CD14-positive monocyte (primary cell): ENCODE measurements at regions not wholly inside any gene's neighbourhood (a gene's known extent, or its start where the extent isn't known, plus 50 kb on each side); places are given as distances from the start of the nearest gene placed in this dataset.

Experiments
- DNase-seq, 3 donors: peaks; one replicate each; pipeline ENCODE4 v3.0.0-alpha.2; 2011 to 2022
- H2AFZ ChIP-seq: 2 replicates; pipeline ENCODE4 v1.6.0; 2012; ENCODE audit warnings: mild to moderate bottlenecking, low read depth, low read length, inconsistent platforms; ENCODE audit not compliant: insufficient read depth, poor library complexity, severe bottlenecking
- H3K27ac ChIP-seq, 2 donors: 1 replicate in 1 of 2; 2 replicates in 1 of 2; pipeline ENCODE4 v1.5.1; 2012 to 2013; ENCODE audit warnings: low read length in 2 of 2, control low read depth in 1 of 2, inconsistent platforms in 1 of 2, low read depth in 1 of 2, mild to moderate bottlenecking in 1 of 2
- H3K27me3 ChIP-seq, 2 donors: one replicate each; pipeline versions ENCODE4 v1.6.0 to v1.6.1; 2011 to 2013; ENCODE audit warnings: low read length in 2 of 2; ENCODE audit not compliant: control insufficient read depth in 2 of 2, insufficient read depth in 2 of 2
- H3K36me3 ChIP-seq, 2 donors: replicated peaks in 1 of 2; 1 replicate in 1 of 2; 2 replicates in 1 of 2; pipeline versions ENCODE4 v1.5.1 to v1.6.1; 2012 to 2013; ENCODE audit warnings: low read length in 2 of 2, control low read depth in 1 of 2, inconsistent platforms in 1 of 2, mild to moderate bottlenecking in 1 of 2; ENCODE audit not compliant: insufficient read depth in 2 of 2, control insufficient read depth in 1 of 2
- H3K4me1 ChIP-seq, 2 donors: 1 replicate in 1 of 2; 2 replicates in 1 of 2; pipeline versions ENCODE4 v1.5.1 to v1.6.1; 2012 to 2013; ENCODE audit warnings: low read length in 2 of 2, control low read depth in 1 of 2, inconsistent platforms in 1 of 2, mild to moderate bottlenecking in 1 of 2, moderate library complexity in 1 of 2; ENCODE audit not compliant: insufficient read depth in 2 of 2, control insufficient read depth in 1 of 2
- H3K4me2 ChIP-seq: replicated peaks from 2 replicates; pipeline ENCODE3; 2012; ENCODE audit warnings: low read length, moderate library complexity, mild to moderate bottlenecking; ENCODE audit not compliant: poor library complexity, severe bottlenecking; ENCODE audit errors: extremely low read depth
- H3K4me3 ChIP-seq, 3 experiments: fragments of 200-600 bp in 1 of 3; sonication (generic) in 1 of 3; replicated peaks in 1 of 3; 1 replicate in 2 of 3; 2 replicates in 1 of 3; pipeline ENCODE4 v1.5.1; 2011 to 2013; ENCODE audit warnings: low read length in 3 of 3, mild to moderate bottlenecking in 3 of 3, control low read depth in 2 of 3, low read depth in 2 of 3, inconsistent platforms in 1 of 3, moderate library complexity in 1 of 3
- H3K79me2 ChIP-seq: 2 replicates; pipeline ENCODE4 v1.6.0; 2012; ENCODE audit warnings: mild to moderate bottlenecking, control low read depth, inconsistent platforms, low read length, moderate library complexity; ENCODE audit not compliant: insufficient read depth
- H3K9ac ChIP-seq: 2 replicates; pipeline ENCODE4 v1.6.0; 2017; ENCODE audit warnings: low read length, mild to moderate bottlenecking; ENCODE audit not compliant: insufficient read depth, poor library complexity, severe bottlenecking
- H3K9me3 ChIP-seq, 2 donors: replicated peaks in 1 of 2; 1 replicate in 1 of 2; 2 replicates in 1 of 2; pipeline versions ENCODE4 v1.5.1 to v1.6.1; 2012 to 2013; ENCODE audit warnings: low read length in 2 of 2, control low read depth in 1 of 2; ENCODE audit not compliant: control insufficient read depth in 1 of 2, insufficient read depth in 1 of 2
- H4K20me1 ChIP-seq: 2 replicates; pipeline ENCODE4 v1.6.0; 2012; ENCODE audit warnings: mild to moderate bottlenecking, low read length, control low read depth, moderate library complexity; ENCODE audit not compliant: insufficient read depth
- H3K27ac Mint-ChIP-seq, 7 donors: one replicate each; pipeline ENCODE4 v1.8.0; 2020; ENCODE audit warnings: mild to moderate bottlenecking in 7 of 7, mixed read lengths in 7 of 7, moderate library complexity in 6 of 7, inconsistent platforms in 2 of 7
- H3K27me3 Mint-ChIP-seq, 3 donors: one replicate each; pipeline ENCODE4 v1.8.0; 2021 to 2022; ENCODE audit warnings: low read depth in 3 of 3, mild to moderate bottlenecking in 3 of 3, mixed read lengths in 3 of 3, moderate library complexity in 3 of 3, inconsistent platforms in 1 of 3
- H3K36me3 Mint-ChIP-seq, 2 donors: one replicate each; pipeline ENCODE4 v1.8.0; 2020; ENCODE audit warnings: mixed read lengths in 2 of 2, inconsistent platforms in 1 of 2, mild to moderate bottlenecking in 1 of 2
- H3K4me1 Mint-ChIP-seq: one replicate; pipeline ENCODE4 v1.8.0; 2020; ENCODE audit warnings: mild to moderate bottlenecking, mixed read lengths
- H3K4me3 Mint-ChIP-seq, 2 donors: one replicate each; pipeline ENCODE4 v1.8.0; 2020; ENCODE audit warnings: mild to moderate bottlenecking in 2 of 2, mixed read lengths in 2 of 2, moderate library complexity in 1 of 2
- H3K9me3 Mint-ChIP-seq, 7 donors: one replicate each; pipeline ENCODE4 v1.8.0; 2020 to 2022; ENCODE audit warnings: mixed read lengths in 7 of 7, mild to moderate bottlenecking in 6 of 7, moderate library complexity in 6 of 7, inconsistent platforms in 2 of 7
- WGBS: methylation state at CpG from one replicate; pipeline ENCODE4 v1.1.5; 2013; ENCODE audit warnings: missing lambda C conversion rate; ENCODE audit not compliant: insufficient coverage; 5-methylcytosine and 5-hydroxymethylcytosine counted together
- intact Hi-C, 2 donors: fragments of 100-400 bp; cut with micrococcal nuclease; formaldehyde crosslinking; loops; one replicate each; pipeline versions ENCODE4 v1.15.0 to v1.15.1; 2023
- TF ChIP-seq, protein P1 (sequence below): fragments of 200-600 bp; IDR thresholded peaks from one replicate; pipeline ENCODE4 v1.8.0; 2022; ENCODE audit warnings: antibody characterized with exemption, mild to moderate bottlenecking

DNA sequence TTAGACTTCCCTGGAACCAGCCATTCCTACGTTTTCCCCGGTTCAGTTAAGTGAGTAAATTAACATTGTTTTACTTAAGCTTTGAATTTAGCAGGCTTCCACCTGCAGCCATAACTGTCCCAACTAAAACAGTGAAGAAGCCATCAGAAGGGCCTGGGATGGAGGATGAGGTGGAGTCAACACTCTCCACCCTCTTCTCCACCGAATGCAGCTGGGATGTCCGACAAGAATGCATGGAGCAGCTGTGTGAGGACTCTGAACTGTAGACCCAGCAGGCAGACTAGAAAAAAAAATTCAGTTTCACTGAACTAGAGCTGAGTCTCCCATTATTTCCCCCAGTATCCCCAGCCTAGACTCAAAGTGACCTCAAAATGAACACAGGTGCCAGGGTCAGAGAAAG lies 114.8 kb downstream of the C16orf95 start:
- H3K4me3 Mint-ChIP-seq = no peak overlapping the region
- no peak overlapping the region for H3K27ac ChIP-seq
- no peaks in the 10 kb centered on the region for H3K4me1 ChIP-seq
- no peaks in the 10 kb centered on the region for H3K36me3 Mint-ChIP-seq
- peaks cover 3 to 7% (median 3%) of the 10 kb centered on the region in 3 donors for H3K27me3 Mint-ChIP-seq
- H3K4me1 Mint-ChIP-seq = no peaks in the 10 kb centered on the region
- H3K9me3 ChIP-seq = no peaks in the 10 kb centered on the region
- 95% methylated on average over 3 of the region's 4 CpGs for WGBS
- H3K9ac ChIP-seq = no peak overlapping the region
- H3K36me3 ChIP-seq = no peaks in the 10 kb centered on the region
- no peak overlapping the region for H2AFZ ChIP-seq
- H3K4me2 ChIP-seq = no peak overlapping the region
- H4K20me1 ChIP-seq = no peaks in the 10 kb centered on the region
- no peaks in the 10 kb centered on the region for H3K79me2 ChIP-seq
- TF ChIP-seq, protein P1, sequence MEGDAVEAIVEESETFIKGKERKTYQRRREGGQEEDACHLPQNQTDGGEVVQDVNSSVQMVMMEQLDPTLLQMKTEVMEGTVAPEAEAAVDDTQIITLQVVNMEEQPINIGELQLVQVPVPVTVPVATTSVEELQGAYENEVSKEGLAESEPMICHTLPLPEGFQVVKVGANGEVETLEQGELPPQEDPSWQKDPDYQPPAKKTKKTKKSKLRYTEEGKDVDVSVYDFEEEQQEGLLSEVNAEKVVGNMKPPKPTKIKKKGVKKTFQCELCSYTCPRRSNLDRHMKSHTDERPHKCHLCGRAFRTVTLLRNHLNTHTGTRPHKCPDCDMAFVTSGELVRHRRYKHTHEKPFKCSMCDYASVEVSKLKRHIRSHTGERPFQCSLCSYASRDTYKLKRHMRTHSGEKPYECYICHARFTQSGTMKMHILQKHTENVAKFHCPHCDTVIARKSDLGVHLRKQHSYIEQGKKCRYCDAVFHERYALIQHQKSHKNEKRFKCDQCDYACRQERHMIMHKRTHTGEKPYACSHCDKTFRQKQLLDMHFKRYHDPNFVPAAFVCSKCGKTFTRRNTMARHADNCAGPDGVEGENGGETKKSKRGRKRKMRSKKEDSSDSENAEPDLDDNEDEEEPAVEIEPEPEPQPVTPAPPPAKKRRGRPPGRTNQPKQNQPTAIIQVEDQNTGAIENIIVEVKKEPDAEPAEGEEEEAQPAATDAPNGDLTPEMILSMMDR = no peak
- intact Hi-C loops = loop anchor here in 1 of 2 donors (10.0 kb wide), 1 partner anchor 432 kb away; no protein-coding TSS in a partner anchor
- DNase-seq = no peak
- peaks cover 0 to 6% (median 2%) of the 10 kb centered on the region in 7 donors for H3K9me3 Mint-ChIP-seq
- H3K27me3 ChIP-seq = no peaks in the 10 kb centered on the region
- H3K27ac Mint-ChIP-seq = no peak overlapping the region
- H3K4me3 ChIP-seq = no peak overlapping the region

DNA sequence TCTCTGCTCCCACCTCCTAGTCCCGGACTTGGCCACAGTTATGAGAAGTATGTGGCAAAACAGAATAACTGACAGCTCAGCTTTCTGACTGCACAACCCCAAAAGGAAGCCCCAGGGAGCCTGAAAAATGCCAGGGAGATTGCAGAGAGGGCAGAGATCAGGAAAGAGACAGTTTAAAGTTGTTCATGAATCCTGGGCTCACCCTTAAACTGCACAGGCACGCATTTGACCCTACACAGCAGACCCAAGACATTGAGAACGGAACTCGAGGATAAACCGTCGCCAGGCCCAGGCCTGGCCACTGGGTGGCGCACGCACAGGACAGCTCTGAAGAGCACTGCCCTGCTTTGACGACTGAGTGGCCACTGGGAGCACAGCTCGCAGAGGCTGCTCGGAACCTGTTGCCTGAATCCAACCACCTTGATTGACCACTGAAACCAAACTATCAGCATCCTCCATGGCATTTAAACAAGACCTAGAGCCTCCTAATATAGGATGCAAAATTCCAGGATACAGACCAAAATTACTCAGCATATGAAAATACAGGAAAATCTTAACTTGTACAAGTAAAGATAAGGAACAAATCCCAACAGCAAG lies 114.0 kb downstream of the C16orf95 start:
- H2AFZ ChIP-seq = no peak overlapping the region
- Mint-ChIP-seq H3K27ac (no peak overlapping the region), H3K27me3 (peaks cover 3 to 7% (median 6%) of the 10 kb centered on the region in 3 donors), H3K4me3 (no peak overlapping the region), H3K36me3 (no peaks in the 10 kb centered on the region), H3K9me3 (peaks cover 0 to 6% (median under 1%) of the 10 kb centered on the region in 7 donors), H3K4me1 (no peaks in the 10 kb centered on the region)
- H3K4me1 ChIP-seq = no peaks in the 10 kb centered on the region
- DNase-seq = peak; percentile 10 to 23 (median 17)
- no peaks in the 10 kb centered on the region for H3K27me3 ChIP-seq
- no peak overlapping the region for H3K9ac ChIP-seq
- TF ChIP-seq, protein P1 = peak; percentile 71
- 15% methylated on average over 10 of the region's 11 CpGs for WGBS
- intact Hi-C loops = loop anchor here in 1 of 2 donors (10.0 kb wide), 1 partner anchor 432 kb away; no protein-coding TSS in a partner anchor
- H3K27ac ChIP-seq = no peak overlapping the region
- no peak overlapping the region for H3K4me3 ChIP-seq
- no peaks in the 10 kb centered on the region for H3K9me3 ChIP-seq
- H3K79me2 ChIP-seq = no peaks in the 10 kb centered on the region
- H3K36me3 ChIP-seq = no peaks in the 10 kb centered on the region
- H4K20me1 ChIP-seq = no peaks in the 10 kb centered on the region
- no peak overlapping the region for H3K4me2 ChIP-seq
